GM13976 (cell line): ENCODE measurements at regions not wholly inside any gene's neighbourhood (a gene's known extent, or its start where the extent isn't known, plus 50 kb on each side); places are given as distances from the start of the nearest gene placed in this dataset.

Source experiments
- DNase-seq: peaks from one replicate; pipeline ENCODE4 v3.0.0; 2012; ENCODE audit warnings: low spot score
- CTCF ChIP-seq: IDR thresholded peaks from 2 replicates; pipeline ENCODE4 v1.5.1; 2012; ENCODE audit warnings: borderline replicate concordance, mild to moderate bottlenecking; ENCODE audit not compliant: insufficient read depth; ENCODE audit errors: extremely low read depth, missing control alignments, control extremely low read depth
- in situ Hi-C: fragments of 300-500 bp; cut with MboI; formaldehyde crosslinking; loops from one replicate; pipeline ENCODE4 v1.12.0; 2022; ENCODE audit warnings: low sequenced_read_pairs, mixed read lengths, inconsistent platforms; ENCODE audit not compliant: unreplicated experiment

GRCh38 chr18:46290440-46291020 lies 186.3 kb downstream of the HAUS1 start:
- TF ChIP-seq CTCF, result no peak
- no peak for DNase-seq
- in situ Hi-C loops, result loop anchor here (25.0 kb wide), 1 partner anchor 197 kb away; no protein-coding TSS in a partner anchor

- peak; percentile 9 for TF ChIP-seq CTCF
- in situ Hi-C loops, result loop anchor here (25.0 kb wide), 1 partner anchor 196 kb away; no protein-coding TSS in a partner anchor
- DNase-seq, result peak; percentile 28
These were observed 187.0 kb downstream of the HAUS1 start for GRCh38 chr18:46291149-46291548.

- TF ChIP-seq CTCF, result no peak
- DNase-seq, result no peak
- in situ Hi-C loops, result loop anchor here (25.0 kb wide), 1 partner anchor 194 kb away; no protein-coding TSS in a partner anchor
These were observed 189.6 kb downstream of the HAUS1 start for GRCh38 chr18:46293742-46294181.

- in situ Hi-C loops, result loop anchor here (25.0 kb wide), 1 partner anchor 193 kb away; no protein-coding TSS in a partner anchor
- no peak for DNase-seq
- TF ChIP-seq CTCF, result no peak
These were observed 190.1 kb downstream of the HAUS1 start for GRCh38 chr18:46294318-46294717.

GRCh38 chr18:46294751-46295150 lies 190.6 kb downstream of the HAUS1 start:
- in situ Hi-C loops, result loop anchor here (25.0 kb wide), 1 partner anchor 193 kb away; no protein-coding TSS in a partner anchor
- no peak for TF ChIP-seq CTCF
- DNase-seq, result peak; percentile 8

- TF ChIP-seq CTCF, result no peak
- in situ Hi-C loops, result loop anchor here (25.0 kb wide), 1 partner anchor 192 kb away; no protein-coding TSS in a partner anchor
- DNase-seq, result no peak
These were observed 191.2 kb downstream of the HAUS1 start for GRCh38 chr18:46295416-46295815.
